ENCODE measurements at regions not wholly inside any gene's neighbourhood (a gene's known extent, or its start where the extent isn't known, plus 50 kb on each side); places are given as distances from the start of the nearest gene placed in this dataset.

DNA sequence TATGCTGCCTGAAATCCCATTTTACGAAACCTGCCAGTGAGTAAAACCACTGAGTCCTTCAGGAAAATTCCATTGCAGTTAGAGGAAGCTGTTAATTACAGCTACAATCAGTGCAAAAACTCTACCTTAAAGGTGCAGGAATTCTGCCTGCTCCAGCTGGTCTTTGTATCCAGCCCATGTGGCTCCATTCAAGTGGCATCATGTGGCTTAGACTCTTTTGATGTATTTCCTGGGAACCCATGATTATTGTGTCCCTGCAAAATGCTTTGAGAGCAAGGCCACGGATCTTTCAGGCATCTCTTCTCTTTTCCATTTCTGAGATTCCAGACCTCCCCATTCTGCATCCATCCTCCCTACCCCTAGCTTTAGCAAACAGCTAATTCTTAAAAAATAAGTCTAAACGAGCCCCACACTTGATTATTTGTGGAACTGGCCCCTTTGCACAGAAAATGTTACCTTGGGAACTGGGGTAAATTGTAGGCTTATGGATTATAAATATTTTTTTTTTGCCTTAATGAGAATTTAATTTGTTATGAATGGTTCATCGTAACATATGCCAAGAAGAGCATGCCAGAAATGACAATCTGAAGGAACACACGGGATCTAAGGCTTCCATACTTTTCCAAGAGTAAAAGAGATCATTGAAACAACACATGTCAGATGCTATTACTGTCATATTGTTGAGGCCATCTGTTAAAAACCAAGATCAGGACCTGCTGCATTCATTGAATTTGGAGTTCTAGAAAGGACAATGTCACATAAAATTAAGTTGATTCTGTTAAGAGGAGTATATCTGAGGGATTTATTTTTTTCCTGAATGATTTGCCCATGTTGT lies 144.6 kb downstream of the TPH2 start:
- Histone ChIP-seq H3K4me3 (ENCODE audit: severe bottlenecking) (no peak overlapping the region), H3K9me3 (ENCODE audit: severe bottlenecking) (no peaks in the 10 kb centered on the region), H3K4me1 (ENCODE audit: insufficient read depth, poor library complexity, severe bottlenecking) (no peaks in the 10 kb centered on the region), H3K27me3 (ENCODE audit: insufficient read depth, poor library complexity, severe bottlenecking) (no peaks in the 10 kb centered on the region), H3K36me3 (ENCODE audit: low read depth) (no peaks in the 10 kb centered on the region), H3K27ac (ENCODE audit: poor library complexity, severe bottlenecking) (no peak overlapping the region)
- ATAC-seq (ENCODE audit: low read depth) = no peak
- no peak for TF ChIP-seq CTCF (IDR thresholded peaks at IDR 0.05; ENCODE audit: poor library complexity, severe bottlenecking)
- DNase-seq (ENCODE audit: low spot score) = no peak

- Histone ChIP-seq H3K36me3 (ENCODE audit: low read depth) (no peaks in the 10 kb centered on the region), H3K9me3 (ENCODE audit: severe bottlenecking) (no peaks in the 10 kb centered on the region), H3K27ac (ENCODE audit: poor library complexity, severe bottlenecking) (no peak overlapping the region), H3K4me3 (ENCODE audit: severe bottlenecking) (no peak overlapping the region), H3K27me3 (ENCODE audit: insufficient read depth, poor library complexity, severe bottlenecking) (no peaks in the 10 kb centered on the region), H3K4me1 (ENCODE audit: insufficient read depth, poor library complexity, severe bottlenecking) (no peaks in the 10 kb centered on the region)
- DNase-seq (ENCODE audit: low spot score) = no peak
- no peak for TF ChIP-seq CTCF (IDR thresholded peaks at IDR 0.05; ENCODE audit: poor library complexity, severe bottlenecking)
- ATAC-seq (ENCODE audit: low read depth) = no peak
Observed at GRCh38 chr12:72084061-72084460, 145.4 kb downstream of the TPH2 start.

DNA sequence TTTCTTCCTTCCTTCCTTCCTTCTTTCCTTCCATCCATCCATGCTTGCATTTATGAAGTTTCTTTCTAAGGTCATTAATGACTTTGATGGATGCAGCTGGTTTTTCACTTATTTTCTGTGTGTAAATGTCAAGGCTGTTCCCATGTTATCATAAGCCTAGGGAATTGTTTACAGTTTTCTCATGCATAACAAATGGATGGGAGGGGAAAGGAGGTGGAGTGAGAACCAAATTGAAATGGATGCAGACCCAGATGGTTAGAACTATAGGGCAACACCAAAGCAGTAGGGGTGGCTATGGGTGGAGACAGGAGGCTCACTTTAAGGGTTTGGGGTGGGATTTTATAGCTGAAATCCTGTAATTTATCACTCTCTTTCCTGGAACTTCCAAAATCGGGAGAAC lies 146.2 kb downstream of the TPH2 start:
- Histone ChIP-seq H3K27ac (ENCODE audit: poor library complexity, severe bottlenecking) (no peak overlapping the region), H3K27me3 (ENCODE audit: insufficient read depth, poor library complexity, severe bottlenecking) (no peaks in the 10 kb centered on the region), H3K4me1 (ENCODE audit: insufficient read depth, poor library complexity, severe bottlenecking) (no peaks in the 10 kb centered on the region), H3K4me3 (ENCODE audit: severe bottlenecking) (no peak overlapping the region), H3K36me3 (ENCODE audit: low read depth) (no peaks in the 10 kb centered on the region), H3K9me3 (ENCODE audit: severe bottlenecking) (no peaks in the 10 kb centered on the region)
- no peak for TF ChIP-seq CTCF (IDR thresholded peaks at IDR 0.05; ENCODE audit: poor library complexity, severe bottlenecking)
- ATAC-seq (ENCODE audit: low read depth) (no peak), DNase-seq (ENCODE audit: low spot score) (no peak)

DNA sequence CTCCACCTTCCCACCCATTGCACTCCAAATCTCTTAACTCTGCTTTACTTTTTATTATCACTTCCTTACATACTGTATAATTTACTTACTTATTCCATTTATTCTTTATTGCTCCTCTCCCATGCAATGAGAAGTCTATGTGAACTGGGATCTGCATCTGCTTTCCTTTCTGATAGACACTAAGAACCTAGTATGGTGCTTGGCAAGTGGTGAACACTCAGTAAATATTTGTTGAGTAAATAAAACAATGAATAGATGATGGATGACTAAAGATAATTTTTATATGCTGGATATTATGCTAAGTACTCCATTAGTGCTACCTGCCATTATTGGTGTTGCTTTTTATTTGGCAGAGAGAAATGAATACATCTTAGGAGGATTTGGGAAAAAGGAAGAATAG lies 151.0 kb downstream of the TPH2 start:
- Histone ChIP-seq H3K4me1 (ENCODE audit: insufficient read depth, poor library complexity, severe bottlenecking) (no peaks in the 10 kb centered on the region), H3K27ac (ENCODE audit: poor library complexity, severe bottlenecking) (no peak overlapping the region), H3K9me3 (ENCODE audit: severe bottlenecking) (no peaks in the 10 kb centered on the region), H3K4me3 (ENCODE audit: severe bottlenecking) (no peak overlapping the region), H3K36me3 (ENCODE audit: low read depth) (no peaks in the 10 kb centered on the region), H3K27me3 (ENCODE audit: insufficient read depth, poor library complexity, severe bottlenecking) (no peaks in the 10 kb centered on the region)
- ATAC-seq (ENCODE audit: low read depth) (no peak), DNase-seq (ENCODE audit: low spot score) (no peak)
- TF ChIP-seq CTCF (IDR thresholded peaks at IDR 0.05; ENCODE audit: poor library complexity, severe bottlenecking) = no peak

DNA sequence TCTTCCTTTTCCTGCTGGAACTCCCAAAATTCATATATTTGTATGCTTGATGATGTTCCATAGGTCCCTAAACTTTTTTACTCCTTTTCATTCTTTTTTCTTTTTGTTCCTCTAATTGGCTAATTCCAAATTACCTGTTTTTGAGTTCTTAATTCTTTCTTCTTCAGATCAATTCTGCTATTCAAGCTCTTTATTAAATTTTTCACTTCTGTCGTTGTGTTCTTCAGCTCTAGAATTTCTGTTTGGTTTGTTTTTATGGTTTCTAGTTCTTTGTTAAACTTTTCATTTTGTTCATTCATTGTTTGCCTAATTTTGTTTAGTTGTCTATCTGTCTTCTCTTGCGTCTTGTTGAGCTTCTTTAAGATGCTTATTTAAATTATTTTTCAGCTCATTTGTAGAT lies 154.8 kb downstream of the TPH2 start:
- H3K4me1 ChIP-seq (ENCODE audit: insufficient read depth, poor library complexity, severe bottlenecking) = no peaks in the 10 kb centered on the region
- no peak for ATAC-seq (ENCODE audit: low read depth)
- no peaks in the 10 kb centered on the region for H3K27me3 ChIP-seq (ENCODE audit: insufficient read depth, poor library complexity, severe bottlenecking)
- no peaks in the 10 kb centered on the region for H3K9me3 ChIP-seq (ENCODE audit: severe bottlenecking)
- DNase-seq (ENCODE audit: low spot score) = no peak
- H3K4me3 ChIP-seq (ENCODE audit: severe bottlenecking) = no peak overlapping the region
- no peak overlapping the region for H3K27ac ChIP-seq (ENCODE audit: poor library complexity, severe bottlenecking)
- TF ChIP-seq CTCF (IDR thresholded peaks at IDR 0.05; ENCODE audit: poor library complexity, severe bottlenecking) = no peak
- H3K36me3 ChIP-seq (ENCODE audit: low read depth) = no peaks in the 10 kb centered on the region

All from RWPE2 (cell line).